ENCODE measurements at regions not wholly inside any gene's neighbourhood (a gene's known extent, or its start where the extent isn't known, plus 50 kb on each side); places are given as distances from the start of the nearest gene placed in this dataset.

GRCh38 chr11:119952441-119952840, 185.5 kb downstream of the TRIM29 start:
- DNase-seq (ENCODE audit: extremely low spot score) = no peak
- ChIA-PET CTCF (interaction anchor here (1.8 kb wide), 1 partner anchor 11 kb away, joined by 3 read pairs; no protein-coding TSS in a partner anchor), POLR2A (no interaction called here)
- TF ChIP-seq, protein P1, sequence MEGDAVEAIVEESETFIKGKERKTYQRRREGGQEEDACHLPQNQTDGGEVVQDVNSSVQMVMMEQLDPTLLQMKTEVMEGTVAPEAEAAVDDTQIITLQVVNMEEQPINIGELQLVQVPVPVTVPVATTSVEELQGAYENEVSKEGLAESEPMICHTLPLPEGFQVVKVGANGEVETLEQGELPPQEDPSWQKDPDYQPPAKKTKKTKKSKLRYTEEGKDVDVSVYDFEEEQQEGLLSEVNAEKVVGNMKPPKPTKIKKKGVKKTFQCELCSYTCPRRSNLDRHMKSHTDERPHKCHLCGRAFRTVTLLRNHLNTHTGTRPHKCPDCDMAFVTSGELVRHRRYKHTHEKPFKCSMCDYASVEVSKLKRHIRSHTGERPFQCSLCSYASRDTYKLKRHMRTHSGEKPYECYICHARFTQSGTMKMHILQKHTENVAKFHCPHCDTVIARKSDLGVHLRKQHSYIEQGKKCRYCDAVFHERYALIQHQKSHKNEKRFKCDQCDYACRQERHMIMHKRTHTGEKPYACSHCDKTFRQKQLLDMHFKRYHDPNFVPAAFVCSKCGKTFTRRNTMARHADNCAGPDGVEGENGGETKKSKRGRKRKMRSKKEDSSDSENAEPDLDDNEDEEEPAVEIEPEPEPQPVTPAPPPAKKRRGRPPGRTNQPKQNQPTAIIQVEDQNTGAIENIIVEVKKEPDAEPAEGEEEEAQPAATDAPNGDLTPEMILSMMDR (IDR thresholded peaks at IDR 0.05; ENCODE audit: control extremely low read depth, extremely low read depth, low read depth, missing control alignments) = no peak

- ChIA-PET CTCF (interaction anchor here (2.4 kb wide), 1 partner anchor 270 kb away, joined by 6 read pairs; no protein-coding TSS in a partner anchor), POLR2A (no interaction called here)
- TF ChIP-seq, protein P1 (IDR thresholded peaks at IDR 0.05; ENCODE audit: control extremely low read depth, extremely low read depth, low read depth, missing control alignments) = no peak
- DNase-seq (ENCODE audit: extremely low spot score) = no peak
These were observed 194.6 kb downstream of the TRIM29 start for GRCh38 chr11:119943298-119943655.

DNA sequence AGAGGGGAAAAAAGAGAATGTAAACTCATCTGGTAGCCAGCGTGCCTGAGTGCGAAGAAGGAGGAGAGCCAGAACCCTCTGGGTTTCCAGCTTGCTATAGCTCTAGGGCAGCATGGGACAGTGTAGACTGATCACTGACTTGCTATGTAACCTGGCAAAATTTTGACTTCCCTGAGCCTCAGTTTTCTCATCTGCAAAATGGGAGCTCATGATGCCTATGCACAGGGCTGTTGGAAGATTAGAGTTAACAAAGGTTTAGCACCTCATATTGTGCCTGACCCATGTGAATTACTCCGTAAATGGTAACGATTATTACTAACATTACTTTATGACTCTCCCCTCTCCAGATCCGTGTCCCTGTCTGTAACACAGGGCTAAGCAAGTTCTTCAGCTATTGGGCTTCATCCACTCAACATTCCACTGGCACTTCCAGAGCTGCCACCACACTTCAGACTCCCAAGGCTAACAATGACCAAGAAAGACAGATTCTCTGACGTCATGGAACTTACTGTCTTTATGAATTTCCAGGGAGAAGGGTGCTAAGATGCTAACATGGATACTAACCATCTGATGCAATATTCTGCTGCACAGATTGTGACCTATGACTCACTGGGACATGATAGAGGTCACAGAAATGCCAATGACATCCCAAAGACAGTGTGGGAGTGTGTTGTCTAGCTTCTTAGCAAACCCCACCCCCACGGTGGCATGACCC, 195.2 kb downstream of the TRIM29 start:
- TF ChIP-seq, protein P1 (IDR thresholded peaks at IDR 0.05; ENCODE audit: control extremely low read depth, extremely low read depth, low read depth, missing control alignments) = no peak
- ChIA-PET POLR2A (no interaction called here), CTCF (interaction anchor here (2.4 kb wide), 1 partner anchor 269 kb away, joined by 6 read pairs; no protein-coding TSS in a partner anchor)
- DNase-seq (ENCODE audit: extremely low spot score) = no peak

DNA sequence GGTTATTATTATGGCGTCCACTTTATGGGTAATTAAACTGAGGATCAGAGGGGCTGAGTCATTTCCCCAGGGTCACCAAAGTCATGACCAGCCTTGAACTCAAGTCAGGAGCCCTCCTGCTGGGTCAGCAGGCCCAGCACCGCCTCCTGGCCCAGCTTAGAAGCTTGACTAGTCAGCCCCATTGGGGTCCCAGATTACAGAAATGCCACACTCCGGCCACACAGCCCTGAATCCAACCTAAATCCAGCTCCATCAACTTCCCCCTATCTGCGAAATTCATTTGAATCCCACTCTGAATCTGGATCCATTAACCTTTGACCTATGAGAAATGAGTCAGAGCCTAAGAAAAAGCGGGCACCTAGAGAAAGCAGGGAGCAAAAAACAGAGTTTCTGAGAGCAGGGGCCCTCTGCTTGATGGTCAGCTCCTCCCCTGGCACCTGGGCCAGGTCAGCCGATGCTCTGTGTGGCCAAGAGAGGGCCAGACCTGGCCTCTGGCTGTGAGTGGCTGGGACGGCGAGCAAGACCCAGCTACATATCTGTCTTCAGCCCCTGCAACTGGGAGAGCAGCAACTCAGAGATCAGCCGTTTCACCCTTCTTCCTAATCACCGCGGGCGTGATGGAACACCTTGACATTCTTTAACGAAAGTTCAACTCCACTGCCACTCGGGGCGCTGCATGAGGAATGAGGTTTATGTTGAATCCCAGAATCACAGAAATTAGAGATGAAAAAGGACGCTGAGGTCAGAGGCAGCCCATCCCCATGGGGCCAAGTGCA, 196.1 kb downstream of the TRIM29 start:
- TF ChIP-seq, protein P1 (IDR thresholded peaks at IDR 0.05; ENCODE audit: control extremely low read depth, extremely low read depth, low read depth, missing control alignments) = no peak
- POLR2A ChIA-PET = no interaction called here
- no peak for DNase-seq (ENCODE audit: extremely low spot score)
- CTCF ChIA-PET = interaction anchor here (1.1 to 2.4 kb wide), 2 partner anchors 11 to 268 kb away, joined by 3 to 6 read pairs; no protein-coding TSS in a partner anchor

- ChIA-PET POLR2A (no interaction called here), CTCF (interaction anchor here (1.0 to 2.4 kb wide), 6 partner anchors 12 to 268 kb away, joined by 3 to 6 read pairs (median 3); no protein-coding TSS in a partner anchor)
- TF ChIP-seq, protein P1 (IDR thresholded peaks at IDR 0.05; ENCODE audit: control extremely low read depth, extremely low read depth, low read depth, missing control alignments) = no peak
- DNase-seq (ENCODE audit: extremely low spot score) = no peak
These were observed 196.7 kb downstream of the TRIM29 start for GRCh38 chr11:119941171-119941570.

DNA sequence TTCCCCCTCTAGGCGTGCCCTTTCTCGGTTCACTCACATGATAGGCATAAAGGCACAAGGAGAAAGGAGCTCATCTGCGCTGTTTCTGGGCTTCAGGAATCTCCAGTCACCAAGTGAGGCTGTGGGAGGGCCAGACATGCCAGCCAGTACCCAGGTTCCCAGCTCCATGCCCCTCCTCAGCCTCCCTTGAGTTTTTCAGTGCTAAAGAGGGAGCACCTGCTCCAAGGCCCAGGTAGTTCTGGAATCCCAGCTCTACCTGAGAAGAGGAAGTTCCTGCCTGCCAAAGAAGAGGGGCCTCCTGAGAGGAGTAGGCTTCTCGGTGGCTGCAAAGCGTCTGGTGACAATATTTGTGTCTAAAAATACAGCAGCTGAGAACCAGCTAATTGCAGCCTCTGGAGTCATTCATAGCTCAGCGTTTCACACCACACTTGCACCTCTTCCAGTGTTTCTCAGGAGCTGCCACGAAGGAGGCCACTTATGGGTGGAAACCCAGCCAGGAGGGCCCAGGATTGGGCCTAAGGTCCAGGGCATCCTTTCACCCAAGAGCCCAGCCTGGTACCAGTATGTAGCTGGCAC, 197.4 kb downstream of the TRIM29 start:
- CTCF ChIA-PET = interaction anchor here (0.9 to 1.5 kb wide), 6 partner anchors 16 to 168 kb away, joined by 3 to 4 read pairs (median 3); no protein-coding TSS in a partner anchor
- TF ChIP-seq, protein P1 (IDR thresholded peaks at IDR 0.05; ENCODE audit: control extremely low read depth, extremely low read depth, low read depth, missing control alignments) = no peak
- POLR2A ChIA-PET = no interaction called here
- DNase-seq (ENCODE audit: extremely low spot score) = no peak
